SK-N-SH treated with all-trans-retinoic acid at 6 μM for 48 hours (cell line): ENCODE measurements at regions not wholly inside any gene's neighbourhood (a gene's known extent, or its start where the extent isn't known, plus 50 kb on each side); places are given as distances from the start of the nearest gene placed in this dataset.

Experiments used
- ATAC-seq: fragments of 200-7000 bp; cut with Tn5 transposase; 3 replicates; pipeline ENCODE4 v1.9.1; 2020; ENCODE audit warnings: mild to moderate bottlenecking, moderate library complexity
- BACH2 ChIP-seq: fragments of 250-450 bp; sonication (Bioruptor Pico); IDR thresholded peaks from 2 replicates; pipeline ENCODE4 v1.9.0; 2021; ENCODE audit warnings: mild to moderate bottlenecking, borderline replicate concordance
- CREB5 ChIP-seq: fragments of 250-450 bp; sonication (Bioruptor Pico); IDR thresholded peaks from 2 replicates; pipeline ENCODE4 v1.5.1; 2020; ENCODE audit warnings: low read depth, mild to moderate bottlenecking, moderate library complexity
- CSDC2 ChIP-seq: fragments of 250-450 bp; sonication (Bioruptor Pico); IDR thresholded peaks from 2 replicates; pipeline ENCODE4 v1.5.0; 2020; ENCODE audit warnings: mild to moderate bottlenecking, moderate library complexity
- ESRRG ChIP-seq: fragments of 250-450 bp; sonication (Bioruptor Pico); IDR thresholded peaks from 2 replicates; pipeline ENCODE4 v1.6.1; 2021; ENCODE audit warnings: mild to moderate bottlenecking
- ISL1 ChIP-seq: fragments of 250-450 bp; sonication (Bioruptor Pico); IDR thresholded peaks from 2 replicates; pipeline ENCODE4 v2.1.2; 2022; ENCODE audit warnings: mild to moderate bottlenecking, moderate library complexity
- OSR1 ChIP-seq: fragments of 250-450 bp; sonication (Bioruptor Pico); IDR thresholded peaks from 2 replicates; pipeline ENCODE4 v1.8.0; 2022; ENCODE audit warnings: moderate library complexity, mild to moderate bottlenecking, inconsistent platforms
- PPARA ChIP-seq: fragments of 250-450 bp; sonication (Bioruptor Pico); IDR thresholded peaks from 2 replicates; pipeline ENCODE4 v1.5.0; 2020; ENCODE audit warnings: mild to moderate bottlenecking, borderline replicate concordance
- RARB ChIP-seq: fragments of 250-450 bp; sonication (Bioruptor Pico); IDR thresholded peaks from 2 replicates; pipeline ENCODE4 v1.8.0; 2021; ENCODE audit warnings: mild to moderate bottlenecking, moderate library complexity
- SNAI2 ChIP-seq: fragments of 250-450 bp; sonication (Bioruptor Pico); IDR thresholded peaks from 2 replicates; pipeline ENCODE4 v1.5.0; 2020; ENCODE audit warnings: mild to moderate bottlenecking, moderate library complexity
- TCF4 ChIP-seq: fragments of 250-450 bp; sonication (Bioruptor Pico); IDR thresholded peaks from 2 replicates; pipeline ENCODE4 v1.8.0; 2021; ENCODE audit warnings: mild to moderate bottlenecking, moderate library complexity, borderline replicate concordance
- ZC3H10 ChIP-seq: fragments of 250-450 bp; sonication (Bioruptor Pico); IDR thresholded peaks from 2 replicates; pipeline ENCODE4 v1.5.1; 2021; ENCODE audit warnings: mild to moderate bottlenecking, moderate library complexity
- ZFP3 ChIP-seq: fragments of 250-450 bp; sonication (Bioruptor Pico); IDR thresholded peaks from 2 replicates; pipeline ENCODE4 v1.5.0; 2020; ENCODE audit warnings: mild to moderate bottlenecking, moderate library complexity
- ZNF565 ChIP-seq: fragments of 450-650 bp; formaldehyde crosslinking; conservative IDR thresholded peaks from 2 replicates; pipeline ENCODE4 v1.5.0; 2020; ENCODE audit warnings: low read depth, mild to moderate bottlenecking, moderate library complexity
- ZNF8 ChIP-seq: fragments of 450-650 bp; formaldehyde crosslinking; IDR thresholded peaks from 2 replicates; pipeline ENCODE4 v1.5.0; 2020; ENCODE audit warnings: mild to moderate bottlenecking, moderate library complexity
- TF ChIP-seq, protein P1 (sequence below): fragments of 250-450 bp; sonication (Bioruptor Pico); IDR thresholded peaks from 2 replicates; pipeline ENCODE4 v1.5.0; 2020; ENCODE audit warnings: mild to moderate bottlenecking, moderate library complexity
- TF ChIP-seq, protein P2 (sequence below): fragments of 250-450 bp; sonication (Bioruptor Pico); IDR thresholded peaks from 2 replicates; pipeline ENCODE4 v1.8.0; 2020; ENCODE audit warnings: mild to moderate bottlenecking, moderate library complexity, borderline replicate concordance
- TF ChIP-seq, protein P3 (sequence below): fragments of 250-450 bp; sonication (Bioruptor Pico); IDR thresholded peaks from 2 replicates; pipeline ENCODE4 v1.8.0; 2021; ENCODE audit warnings: low read depth, mild to moderate bottlenecking, moderate library complexity, borderline replicate concordance
- TF ChIP-seq, protein P4 (sequence below): fragments of 250-450 bp; sonication (Bioruptor Pico); IDR thresholded peaks from 2 replicates; pipeline ENCODE4 v1.5.1; 2021; ENCODE audit warnings: mild to moderate bottlenecking, moderate library complexity

- TF ChIP-seq ZNF8 (CRISPR knock-in tag) (no peak), ISL1 (CRISPR knock-in tag) (no peak), TCF4 (CRISPR knock-in tag) (no peak), ZFP3 (CRISPR knock-in tag) (no peak), OSR1 (CRISPR knock-in tag) (no peak)
- TF ChIP-seq, protein P1, sequence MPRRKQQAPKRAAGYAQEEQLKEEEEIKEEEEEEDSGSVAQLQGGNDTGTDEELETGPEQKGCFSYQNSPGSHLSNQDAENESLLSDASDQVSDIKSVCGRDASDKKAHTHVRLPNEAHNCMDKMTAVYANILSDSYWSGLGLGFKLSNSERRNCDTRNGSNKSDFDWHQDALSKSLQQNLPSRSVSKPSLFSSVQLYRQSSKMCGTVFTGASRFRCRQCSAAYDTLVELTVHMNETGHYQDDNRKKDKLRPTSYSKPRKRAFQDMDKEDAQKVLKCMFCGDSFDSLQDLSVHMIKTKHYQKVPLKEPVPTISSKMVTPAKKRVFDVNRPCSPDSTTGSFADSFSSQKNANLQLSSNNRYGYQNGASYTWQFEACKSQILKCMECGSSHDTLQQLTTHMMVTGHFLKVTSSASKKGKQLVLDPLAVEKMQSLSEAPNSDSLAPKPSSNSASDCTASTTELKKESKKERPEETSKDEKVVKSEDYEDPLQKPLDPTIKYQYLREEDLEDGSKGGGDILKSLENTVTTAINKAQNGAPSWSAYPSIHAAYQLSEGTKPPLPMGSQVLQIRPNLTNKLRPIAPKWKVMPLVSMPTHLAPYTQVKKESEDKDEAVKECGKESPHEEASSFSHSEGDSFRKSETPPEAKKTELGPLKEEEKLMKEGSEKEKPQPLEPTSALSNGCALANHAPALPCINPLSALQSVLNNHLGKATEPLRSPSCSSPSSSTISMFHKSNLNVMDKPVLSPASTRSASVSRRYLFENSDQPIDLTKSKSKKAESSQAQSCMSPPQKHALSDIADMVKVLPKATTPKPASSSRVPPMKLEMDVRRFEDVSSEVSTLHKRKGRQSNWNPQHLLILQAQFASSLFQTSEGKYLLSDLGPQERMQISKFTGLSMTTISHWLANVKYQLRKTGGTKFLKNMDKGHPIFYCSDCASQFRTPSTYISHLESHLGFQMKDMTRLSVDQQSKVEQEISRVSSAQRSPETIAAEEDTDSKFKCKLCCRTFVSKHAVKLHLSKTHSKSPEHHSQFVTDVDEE (CRISPR knock-in tag), result no peak
- TF ChIP-seq, all 23 proteins: peak for 0
- ATAC-seq, result no peak
Measured at GRCh38 chr4:128684016-128684415, 125.5 kb upstream of the JADE1 start.

- ATAC-seq, result no peak
- TF ChIP-seq, protein P2, sequence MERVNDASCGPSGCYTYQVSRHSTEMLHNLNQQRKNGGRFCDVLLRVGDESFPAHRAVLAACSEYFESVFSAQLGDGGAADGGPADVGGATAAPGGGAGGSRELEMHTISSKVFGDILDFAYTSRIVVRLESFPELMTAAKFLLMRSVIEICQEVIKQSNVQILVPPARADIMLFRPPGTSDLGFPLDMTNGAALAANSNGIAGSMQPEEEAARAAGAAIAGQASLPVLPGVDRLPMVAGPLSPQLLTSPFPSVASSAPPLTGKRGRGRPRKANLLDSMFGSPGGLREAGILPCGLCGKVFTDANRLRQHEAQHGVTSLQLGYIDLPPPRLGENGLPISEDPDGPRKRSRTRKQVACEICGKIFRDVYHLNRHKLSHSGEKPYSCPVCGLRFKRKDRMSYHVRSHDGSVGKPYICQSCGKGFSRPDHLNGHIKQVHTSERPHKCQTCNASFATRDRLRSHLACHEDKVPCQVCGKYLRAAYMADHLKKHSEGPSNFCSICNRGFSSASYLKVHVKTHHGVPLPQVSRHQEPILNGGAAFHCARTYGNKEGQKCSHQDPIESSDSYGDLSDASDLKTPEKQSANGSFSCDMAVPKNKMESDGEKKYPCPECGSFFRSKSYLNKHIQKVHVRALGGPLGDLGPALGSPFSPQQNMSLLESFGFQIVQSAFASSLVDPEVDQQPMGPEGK, result no peak
- TF ChIP-seq TCF4 (CRISPR knock-in tag) (no peak), ISL1 (CRISPR knock-in tag) (no peak), RARB (CRISPR knock-in tag) (no peak), BACH2 (CRISPR knock-in tag) (no peak), ESRRG (CRISPR knock-in tag) (no peak), ZNF8 (CRISPR knock-in tag) (no peak)
Measured at GRCh38 chr4:128682942-128683666, 126.4 kb upstream of the JADE1 start.

- no peak for TF ChIP-seq ZNF565 (CRISPR knock-in tag)
- no peak for TF ChIP-seq SNAI2
- TF ChIP-seq TCF4 (CRISPR knock-in tag), result no peak
- TF ChIP-seq ZC3H10 (CRISPR knock-in tag), result no peak
- no peak for TF ChIP-seq RARB (CRISPR knock-in tag)
- no peak for TF ChIP-seq ZNF8 (CRISPR knock-in tag)
- no peak for TF ChIP-seq PPARA (CRISPR knock-in tag)
- TF ChIP-seq ESRRG (CRISPR knock-in tag), result no peak
- TF ChIP-seq, protein P1 (CRISPR knock-in tag), result no peak
- TF ChIP-seq, protein P3, sequence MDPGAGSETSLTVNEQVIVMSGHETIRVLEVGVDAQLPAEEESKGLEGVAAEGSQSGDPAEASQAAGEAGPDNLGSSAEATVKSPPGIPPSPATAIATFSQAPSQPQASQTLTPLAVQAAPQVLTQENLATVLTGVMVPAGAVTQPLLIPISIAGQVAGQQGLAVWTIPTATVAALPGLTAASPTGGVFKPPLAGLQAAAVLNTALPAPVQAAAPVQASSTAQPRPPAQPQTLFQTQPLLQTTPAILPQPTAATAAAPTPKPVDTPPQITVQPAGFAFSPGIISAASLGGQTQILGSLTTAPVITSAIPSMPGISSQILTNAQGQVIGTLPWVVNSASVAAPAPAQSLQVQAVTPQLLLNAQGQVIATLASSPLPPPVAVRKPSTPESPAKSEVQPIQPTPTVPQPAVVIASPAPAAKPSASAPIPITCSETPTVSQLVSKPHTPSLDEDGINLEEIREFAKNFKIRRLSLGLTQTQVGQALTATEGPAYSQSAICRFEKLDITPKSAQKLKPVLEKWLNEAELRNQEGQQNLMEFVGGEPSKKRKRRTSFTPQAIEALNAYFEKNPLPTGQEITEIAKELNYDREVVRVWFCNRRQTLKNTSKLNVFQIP (CRISPR knock-in tag), result no peak
- no peak for TF ChIP-seq CSDC2
- TF ChIP-seq BACH2 (CRISPR knock-in tag), result no peak
- TF ChIP-seq, protein P4, sequence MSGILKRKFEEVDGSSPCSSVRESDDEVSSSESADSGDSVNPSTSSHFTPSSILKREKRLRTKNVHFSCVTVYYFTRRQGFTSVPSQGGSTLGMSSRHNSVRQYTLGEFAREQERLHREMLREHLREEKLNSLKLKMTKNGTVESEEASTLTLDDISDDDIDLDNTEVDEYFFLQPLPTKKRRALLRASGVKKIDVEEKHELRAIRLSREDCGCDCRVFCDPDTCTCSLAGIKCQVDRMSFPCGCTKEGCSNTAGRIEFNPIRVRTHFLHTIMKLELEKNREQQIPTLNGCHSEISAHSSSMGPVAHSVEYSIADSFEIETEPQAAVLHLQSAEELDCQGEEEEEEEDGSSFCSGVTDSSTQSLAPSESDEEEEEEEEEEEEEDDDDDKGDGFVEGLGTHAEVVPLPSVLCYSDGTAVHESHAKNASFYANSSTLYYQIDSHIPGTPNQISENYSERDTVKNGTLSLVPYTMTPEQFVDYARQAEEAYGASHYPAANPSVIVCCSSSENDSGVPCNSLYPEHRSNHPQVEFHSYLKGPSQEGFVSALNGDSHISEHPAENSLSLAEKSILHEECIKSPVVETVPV (CRISPR knock-in tag), result no peak
- no peak for TF ChIP-seq OSR1 (CRISPR knock-in tag)
- TF ChIP-seq, protein P2, result no peak
- TF ChIP-seq CREB5, result no peak
- no peak for ATAC-seq
Measured at GRCh38 chr4:128676095-128676494, 133.4 kb upstream of the JADE1 start.
